Epithelial cell of prostate (primary cell): ENCODE measurements at regions not wholly inside any gene's neighbourhood (a gene's known extent, or its start where the extent isn't known, plus 50 kb on each side); places are given as distances from the start of the nearest gene placed in this dataset.

ENCODE experiments used
- DNase-seq: peaks from one replicate; pipeline ENCODE4 v3.0.0-alpha.2; 2011; ENCODE audit warnings: low read depth, low spot score
- H3K27ac ChIP-seq: fragments of 450-650 bp; 2 replicates; pipeline ENCODE4 v1.5.1; 2017; ENCODE audit warnings: mild to moderate bottlenecking

- DNase-seq, result no peak
- H3K27ac ChIP-seq, result no peak overlapping the region
These were observed 438.7 kb downstream of the LRFN5 start for GRCh38 chr14:42045383-42045782.

- no peak overlapping the region for H3K27ac ChIP-seq
These were observed 421.9 kb downstream of the LRFN5 start for GRCh38 chr14:42028607-42029006.

GRCh38 chr14:42027271-42027670 lies 420.6 kb downstream of the LRFN5 start:
- no peak for DNase-seq
- no peak overlapping the region for H3K27ac ChIP-seq

More at GRCh38 chr14:42028607-42029006, 421.9 kb downstream of the LRFN5 start:
- DNase-seq, result no peak

GRCh38 chr14:42023452-42023851 lies 416.8 kb downstream of the LRFN5 start:
- DNase-seq, result no peak
- H3K27ac ChIP-seq, result no peak overlapping the region

GRCh38 chr14:42014301-42014700 lies 407.6 kb downstream of the LRFN5 start:
- no peak overlapping the region for H3K27ac ChIP-seq
- no peak for DNase-seq

- DNase-seq, result no peak
These were observed 406.9 kb downstream of the LRFN5 start for GRCh38 chr14:42013559-42013958.

GRCh38 chr14:42013153-42013552 lies 406.5 kb downstream of the LRFN5 start:
- no peak overlapping the region for H3K27ac ChIP-seq
- DNase-seq, result no peak

More at GRCh38 chr14:42013559-42013958, 406.9 kb downstream of the LRFN5 start:
- H3K27ac ChIP-seq, result no peak overlapping the region

- H3K27ac ChIP-seq, result no peak overlapping the region
- DNase-seq, result no peak
These were observed 404.5 kb downstream of the LRFN5 start for GRCh38 chr14:42011221-42011620.

- DNase-seq, result no peak
- H3K27ac ChIP-seq, result no peak overlapping the region
These were observed 397.6 kb downstream of the LRFN5 start for GRCh38 chr14:42004321-42004720.

GRCh38 chr14:42002141-42002540 lies 395.5 kb downstream of the LRFN5 start:
- H3K27ac ChIP-seq, result no peak overlapping the region
- no peak for DNase-seq

- no peak overlapping the region for H3K27ac ChIP-seq
- no peak for DNase-seq
These were observed 394.8 kb downstream of the LRFN5 start for GRCh38 chr14:42001431-42001830.

- no peak overlapping the region for H3K27ac ChIP-seq
- DNase-seq, result no peak
These were observed 393.8 kb downstream of the LRFN5 start for GRCh38 chr14:42000450-42000849.

- no peak overlapping the region for H3K27ac ChIP-seq
- DNase-seq, result no peak
These were observed 387.0 kb downstream of the LRFN5 start for GRCh38 chr14:41993687-41994086.

GRCh38 chr14:41986700-41987099 lies 380.0 kb downstream of the LRFN5 start:
- peak; percentile 8 for DNase-seq
- no peak overlapping the region for H3K27ac ChIP-seq

GRCh38 chr14:41986083-41986645 lies 379.5 kb downstream of the LRFN5 start:
- DNase-seq, result no peak

GRCh38 chr14:41973178-41973577 lies 366.5 kb downstream of the LRFN5 start:
- H3K27ac ChIP-seq, result no peak overlapping the region
- DNase-seq, result no peak

More at GRCh38 chr14:41986083-41986645, 379.5 kb downstream of the LRFN5 start:
- no peak overlapping the region for H3K27ac ChIP-seq

GRCh38 chr14:41972531-41972930 lies 365.9 kb downstream of the LRFN5 start:
- no peak for DNase-seq
- no peak overlapping the region for H3K27ac ChIP-seq

GRCh38 chr14:41960281-41960680 lies 353.6 kb downstream of the LRFN5 start:
- no peak overlapping the region for H3K27ac ChIP-seq
- DNase-seq, result no peak

GRCh38 chr14:41957459-41957858 lies 350.8 kb downstream of the LRFN5 start:
- no peak overlapping the region for H3K27ac ChIP-seq
- peak; percentile 1 for DNase-seq
